SK-N-SH treated with all-trans-retinoic acid at 6 μM for 48 hours (cell line): ENCODE measurements at regions not wholly inside any gene's neighbourhood (a gene's known extent, or its start where the extent isn't known, plus 50 kb on each side); places are given as distances from the start of the nearest gene placed in this dataset.

Source experiments
- ATAC-seq: fragments of 200-7000 bp; cut with Tn5 transposase; 3 replicates; pipeline ENCODE4 v1.9.1; 2020; ENCODE audit warnings: mild to moderate bottlenecking, moderate library complexity
- ARNTL ChIP-seq: fragments of 450-650 bp; formaldehyde crosslinking; IDR thresholded peaks from 2 replicates; pipeline ENCODE4 v1.5.0; 2020; ENCODE audit warnings: low read depth, mild to moderate bottlenecking, moderate library complexity, borderline replicate concordance
- BACH2 ChIP-seq: fragments of 250-450 bp; sonication (Bioruptor Pico); IDR thresholded peaks from 2 replicates; pipeline ENCODE4 v1.9.0; 2021; ENCODE audit warnings: mild to moderate bottlenecking, borderline replicate concordance
- CREB5 ChIP-seq: fragments of 250-450 bp; sonication (Bioruptor Pico); IDR thresholded peaks from 2 replicates; pipeline ENCODE4 v1.5.1; 2020; ENCODE audit warnings: low read depth, mild to moderate bottlenecking, moderate library complexity
- CSDC2 ChIP-seq: fragments of 250-450 bp; sonication (Bioruptor Pico); IDR thresholded peaks from 2 replicates; pipeline ENCODE4 v1.5.0; 2020; ENCODE audit warnings: mild to moderate bottlenecking, moderate library complexity
- CSRNP3 ChIP-seq: fragments of 250-450 bp; sonication (Bioruptor Pico); IDR thresholded peaks from 2 replicates; pipeline ENCODE4 v1.5.1; 2021; ENCODE audit warnings: mild to moderate bottlenecking, moderate library complexity
- ESRRG ChIP-seq: fragments of 250-450 bp; sonication (Bioruptor Pico); IDR thresholded peaks from 2 replicates; pipeline ENCODE4 v1.6.1; 2021; ENCODE audit warnings: mild to moderate bottlenecking
- GLIS3 ChIP-seq: fragments of 250-450 bp; sonication (Bioruptor Pico); IDR thresholded peaks from 2 replicates; pipeline ENCODE4 v1.5.0; 2020; ENCODE audit warnings: mild to moderate bottlenecking, moderate library complexity
- ISL1 ChIP-seq: fragments of 250-450 bp; sonication (Bioruptor Pico); IDR thresholded peaks from 2 replicates; pipeline ENCODE4 v2.1.2; 2022; ENCODE audit warnings: mild to moderate bottlenecking, moderate library complexity
- PATZ1 ChIP-seq: fragments of 250-450 bp; sonication (Bioruptor Pico); IDR thresholded peaks from 2 replicates; pipeline ENCODE4 v1.8.0; 2020; ENCODE audit warnings: mild to moderate bottlenecking, moderate library complexity, borderline replicate concordance
- POU6F1 ChIP-seq: fragments of 250-450 bp; sonication (Bioruptor Pico); IDR thresholded peaks from 2 replicates; pipeline ENCODE4 v1.8.0; 2021; ENCODE audit warnings: low read depth, mild to moderate bottlenecking, moderate library complexity, borderline replicate concordance
- PPARA ChIP-seq: fragments of 250-450 bp; sonication (Bioruptor Pico); IDR thresholded peaks from 2 replicates; pipeline ENCODE4 v1.5.0; 2020; ENCODE audit warnings: mild to moderate bottlenecking, borderline replicate concordance
- RARB ChIP-seq: fragments of 250-450 bp; sonication (Bioruptor Pico); IDR thresholded peaks from 2 replicates; pipeline ENCODE4 v1.8.0; 2021; ENCODE audit warnings: mild to moderate bottlenecking, moderate library complexity
- SNAI2 ChIP-seq: fragments of 250-450 bp; sonication (Bioruptor Pico); IDR thresholded peaks from 2 replicates; pipeline ENCODE4 v1.5.0; 2020; ENCODE audit warnings: mild to moderate bottlenecking, moderate library complexity
- TCF4 ChIP-seq: fragments of 250-450 bp; sonication (Bioruptor Pico); IDR thresholded peaks from 2 replicates; pipeline ENCODE4 v1.8.0; 2021; ENCODE audit warnings: mild to moderate bottlenecking, moderate library complexity, borderline replicate concordance
- TOX ChIP-seq: fragments of 250-450 bp; sonication (Bioruptor Pico); IDR thresholded peaks from 2 replicates; pipeline ENCODE4 v1.8.0; 2021; ENCODE audit warnings: mild to moderate bottlenecking, moderate library complexity, borderline replicate concordance
- TSHZ2 ChIP-seq: fragments of 250-450 bp; sonication (Bioruptor Pico); IDR thresholded peaks from 2 replicates; pipeline ENCODE4 v1.5.0; 2020; ENCODE audit warnings: mild to moderate bottlenecking, moderate library complexity
- ZC3H10 ChIP-seq: fragments of 250-450 bp; sonication (Bioruptor Pico); IDR thresholded peaks from 2 replicates; pipeline ENCODE4 v1.5.1; 2021; ENCODE audit warnings: mild to moderate bottlenecking, moderate library complexity
- ZFP30 ChIP-seq: fragments of 450-650 bp; formaldehyde crosslinking; IDR thresholded peaks from 2 replicates; pipeline ENCODE4 v1.5.0; 2022; ENCODE audit warnings: mild to moderate bottlenecking, moderate library complexity
- ZNF565 ChIP-seq: fragments of 450-650 bp; formaldehyde crosslinking; conservative IDR thresholded peaks from 2 replicates; pipeline ENCODE4 v1.5.0; 2020; ENCODE audit warnings: low read depth, mild to moderate bottlenecking, moderate library complexity
- ZNF70 ChIP-seq: fragments of 450-650 bp; formaldehyde crosslinking; IDR thresholded peaks from 2 replicates; pipeline ENCODE4 v1.5.0; 2020; ENCODE audit warnings: mild to moderate bottlenecking, moderate library complexity
- ZNF8 ChIP-seq: fragments of 450-650 bp; formaldehyde crosslinking; IDR thresholded peaks from 2 replicates; pipeline ENCODE4 v1.5.0; 2020; ENCODE audit warnings: mild to moderate bottlenecking, moderate library complexity

GRCh38 chr2:51976623-51977022, 944.7 kb upstream of the NRXN1 start:
- ATAC-seq, result no peak
- TF ChIP-seq TCF4 (CRISPR knock-in tag) (no peak), ZNF565 (CRISPR knock-in tag) (no peak), BACH2 (CRISPR knock-in tag) (no peak)

- no peak for TF ChIP-seq ARNTL (CRISPR knock-in tag)
- no peak for TF ChIP-seq GLIS3 (CRISPR knock-in tag)
- no peak for TF ChIP-seq ZNF8 (CRISPR knock-in tag)
- TF ChIP-seq ISL1 (CRISPR knock-in tag), result no peak
- TF ChIP-seq PPARA (CRISPR knock-in tag), result no peak
- TF ChIP-seq TOX (CRISPR knock-in tag), result no peak
- TF ChIP-seq POU6F1, result no peak
- TF ChIP-seq CSRNP3 (CRISPR knock-in tag), result no peak
- TF ChIP-seq TSHZ2, result no peak
- no peak for TF ChIP-seq TCF4 (CRISPR knock-in tag)
- TF ChIP-seq ZNF70, result no peak
- no peak for TF ChIP-seq ESRRG
- TF ChIP-seq ZNF565 (CRISPR knock-in tag), result no peak
- no peak for TF ChIP-seq PATZ1 (CRISPR knock-in tag)
- no peak for TF ChIP-seq CREB5 (CRISPR knock-in tag)
- TF ChIP-seq RARB (CRISPR knock-in tag), result no peak
- TF ChIP-seq SNAI2 (CRISPR knock-in tag), result no peak
- TF ChIP-seq BACH2 (CRISPR knock-in tag), result no peak
- ATAC-seq, result no peak
Observed at GRCh38 chr2:51971136-51971535, 939.2 kb upstream of the NRXN1 start.

- no peak for ATAC-seq
- TF ChIP-seq TCF4 (CRISPR knock-in tag) (no peak), SNAI2 (CRISPR knock-in tag) (no peak), CREB5 (CRISPR knock-in tag) (no peak), CSDC2 (no peak), ZNF70 (no peak), ESRRG (no peak), GLIS3 (CRISPR knock-in tag) (no peak), ISL1 (CRISPR knock-in tag) (no peak), TSHZ2 (no peak), RARB (CRISPR knock-in tag) (no peak), ZNF565 (CRISPR knock-in tag) (no peak), TOX (CRISPR knock-in tag) (no peak), ZFP30 (no peak), CSRNP3 (CRISPR knock-in tag) (no peak), PPARA (CRISPR knock-in tag) (no peak), ZC3H10 (no peak)
Observed at GRCh38 chr2:51969347-51969746, 937.4 kb upstream of the NRXN1 start.
